ENCODE measurements at regions not wholly inside any gene's neighbourhood (a gene's known extent, or its start where the extent isn't known, plus 50 kb on each side); places are given as distances from the start of the nearest gene placed in this dataset.
"Not testable (repeated sequence)": the region's sequence is repeated elsewhere in the genome, so short reads cannot be mapped to it uniquely, and the experiment has no call there.

GRCh38 chrX:81957318-81957717 is 755.4 kb downstream of the SH3BGRL start:
- Histone ChIP-seq H2AFZ (no peak overlapping the region), H3K27me3 (replicated peaks; ENCODE audit: insufficient read depth) (no peaks in the 10 kb centered on the region), H3K9me2 (ENCODE audit: insufficient read depth) (no peaks in the 10 kb centered on the region), H3K9me3 (ENCODE audit: low read depth) (no peaks in the 10 kb centered on the region), H3F3A (ENCODE audit: insufficient read depth) (no peaks in the 10 kb centered on the region), H3K9ac (no peak overlapping the region), H4K20me1 (ENCODE audit: insufficient read depth) (no peaks in the 10 kb centered on the region), H3K36me3 (ENCODE audit: low read depth) (no peaks in the 10 kb centered on the region), H3K27ac (no peak overlapping the region), H3K4me2 (ENCODE audit: unreplicated experiment) (no peak overlapping the region), H3K4me3 (no peak overlapping the region), H3K79me2 (ENCODE audit: insufficient read depth) (no peaks in the 10 kb centered on the region), H3K4me1 (ENCODE audit: insufficient read depth) (no peaks in the 10 kb centered on the region)
- no peak for DNase-seq
- TF ChIP-seq EZH2 (IDR thresholded peaks at IDR 0.05; ENCODE audit: insufficient read depth, poor library complexity, severe bottlenecking) (no peak), EZH2phosphoT487 (IDR thresholded peaks at IDR 0.05; ENCODE audit: insufficient read depth, low read depth) (no peak)
- 47 to 54% methylated on average over 4 to 15 of the region's 15 CpGs for WGBS, 2 experiments (ENCODE audit: low coverage in 1 of 2, low lambda C conversion rate in 2 of 2, missing lambda C conversion rate in 2 of 2)
- in situ Hi-C loops (cut with MboI) = no loop called here

- H3K9ac ChIP-seq = no peak overlapping the region
- in situ Hi-C loops (cut with MboI) = no loop called here
- H3K9me2 ChIP-seq (ENCODE audit: insufficient read depth) = no peaks in the 10 kb centered on the region
- H3K79me2 ChIP-seq (ENCODE audit: insufficient read depth) = no peaks in the 10 kb centered on the region
- no peak overlapping the region for H3K27ac ChIP-seq
- H3K4me3 ChIP-seq = no peak overlapping the region
- no peak for TF ChIP-seq EZH2phosphoT487 (IDR thresholded peaks at IDR 0.05; ENCODE audit: insufficient read depth, low read depth)
- TF ChIP-seq EZH2 (IDR thresholded peaks at IDR 0.05; ENCODE audit: insufficient read depth, poor library complexity, severe bottlenecking) = no peak
- DNase-seq = peak; percentile 7
- no peaks in the 10 kb centered on the region for H3F3A ChIP-seq (ENCODE audit: insufficient read depth)
- H3K4me1 ChIP-seq (ENCODE audit: insufficient read depth) = no peaks in the 10 kb centered on the region
- 0% methylated on average over 1 of the region's 1 CpG for WGBS, 2 experiments (ENCODE audit: low coverage in 1 of 2, low lambda C conversion rate in 2 of 2, missing lambda C conversion rate in 2 of 2)
- no peak overlapping the region for H3K4me2 ChIP-seq (ENCODE audit: unreplicated experiment)
- H3K36me3 ChIP-seq (ENCODE audit: low read depth) = no peaks in the 10 kb centered on the region
- H2AFZ ChIP-seq = no peak overlapping the region
- no peaks in the 10 kb centered on the region for H4K20me1 ChIP-seq (ENCODE audit: insufficient read depth)
- H3K9me3 ChIP-seq (ENCODE audit: low read depth) = no peaks in the 10 kb centered on the region
- H3K27me3 ChIP-seq (replicated peaks; ENCODE audit: insufficient read depth) = no peaks in the 10 kb centered on the region
Observed at GRCh38 chrX:81957900-81958545, 756.1 kb downstream of the SH3BGRL start.

GRCh38 chrX:81959964-81960363 is 758.1 kb downstream of the SH3BGRL start:
- Histone ChIP-seq H3K27me3 (replicated peaks; ENCODE audit: insufficient read depth) (no peaks in the 10 kb centered on the region), H3F3A (ENCODE audit: insufficient read depth) (no peaks in the 10 kb centered on the region), H3K79me2 (ENCODE audit: insufficient read depth) (no peaks in the 10 kb centered on the region), H3K9me2 (ENCODE audit: insufficient read depth) (no peaks in the 10 kb centered on the region), H3K9ac (no peak overlapping the region), H3K4me1 (ENCODE audit: insufficient read depth) (no peaks in the 10 kb centered on the region), H2AFZ (no peak overlapping the region), H3K36me3 (ENCODE audit: low read depth) (no peaks in the 10 kb centered on the region), H3K27ac (no peak overlapping the region), H3K4me3 (no peak overlapping the region), H3K9me3 (ENCODE audit: low read depth) (no peaks in the 10 kb centered on the region), H3K4me2 (ENCODE audit: unreplicated experiment) (no peak overlapping the region), H4K20me1 (ENCODE audit: insufficient read depth) (no peaks in the 10 kb centered on the region)
- TF ChIP-seq EZH2phosphoT487 (IDR thresholded peaks at IDR 0.05; ENCODE audit: insufficient read depth, low read depth) = no peak
- no peak for TF ChIP-seq EZH2 (IDR thresholded peaks at IDR 0.05; ENCODE audit: insufficient read depth, poor library complexity, severe bottlenecking)
- in situ Hi-C loops (cut with MboI) = no loop called here
- 0% methylated on average over 1 of the region's 1 CpG for WGBS, 2 experiments (ENCODE audit: low coverage in 1 of 2, low lambda C conversion rate in 2 of 2, missing lambda C conversion rate in 2 of 2)
- no peak for DNase-seq

- H3K27me3 ChIP-seq (replicated peaks; ENCODE audit: insufficient read depth); H3K4me3 ChIP-seq; in situ Hi-C loops (cut with MboI); H3K4me2 ChIP-seq (ENCODE audit: unreplicated experiment); DNase-seq; H2AFZ ChIP-seq; H3K9me3 ChIP-seq (ENCODE audit: low read depth); H3K4me1 ChIP-seq (ENCODE audit: insufficient read depth); H3K36me3 ChIP-seq (ENCODE audit: low read depth); H3F3A ChIP-seq (ENCODE audit: insufficient read depth); H3K9me2 ChIP-seq (ENCODE audit: insufficient read depth); H4K20me1 ChIP-seq (ENCODE audit: insufficient read depth); H3K9ac ChIP-seq; H3K79me2 ChIP-seq (ENCODE audit: insufficient read depth); H3K27ac ChIP-seq: not testable (repeated sequence)
- 50% methylated on average over 1 of the region's 1 CpG; no CpG with 5 or more reads in 1 of the 2 experiments for WGBS, 2 experiments (ENCODE audit: low coverage in 1 of 2, low lambda C conversion rate in 2 of 2, missing lambda C conversion rate in 2 of 2)
Observed at GRCh38 chrX:81974413-81974812, 772.5 kb downstream of the SH3BGRL start.

Data from GM23248 (cell line).